ENCODE measurements at regions not wholly inside any gene's neighbourhood (a gene's known extent, or its start where the extent isn't known, plus 50 kb on each side); places are given as distances from the start of the nearest gene placed in this dataset.

GRCh38 chr17:12514596-12514995, 151.1 kb upstream of the MYOCD start:
- no peak overlapping the region for H3K4me3 ChIP-seq (ENCODE audit: low read depth, low read length)
- TF ChIP-seq, protein P1, sequence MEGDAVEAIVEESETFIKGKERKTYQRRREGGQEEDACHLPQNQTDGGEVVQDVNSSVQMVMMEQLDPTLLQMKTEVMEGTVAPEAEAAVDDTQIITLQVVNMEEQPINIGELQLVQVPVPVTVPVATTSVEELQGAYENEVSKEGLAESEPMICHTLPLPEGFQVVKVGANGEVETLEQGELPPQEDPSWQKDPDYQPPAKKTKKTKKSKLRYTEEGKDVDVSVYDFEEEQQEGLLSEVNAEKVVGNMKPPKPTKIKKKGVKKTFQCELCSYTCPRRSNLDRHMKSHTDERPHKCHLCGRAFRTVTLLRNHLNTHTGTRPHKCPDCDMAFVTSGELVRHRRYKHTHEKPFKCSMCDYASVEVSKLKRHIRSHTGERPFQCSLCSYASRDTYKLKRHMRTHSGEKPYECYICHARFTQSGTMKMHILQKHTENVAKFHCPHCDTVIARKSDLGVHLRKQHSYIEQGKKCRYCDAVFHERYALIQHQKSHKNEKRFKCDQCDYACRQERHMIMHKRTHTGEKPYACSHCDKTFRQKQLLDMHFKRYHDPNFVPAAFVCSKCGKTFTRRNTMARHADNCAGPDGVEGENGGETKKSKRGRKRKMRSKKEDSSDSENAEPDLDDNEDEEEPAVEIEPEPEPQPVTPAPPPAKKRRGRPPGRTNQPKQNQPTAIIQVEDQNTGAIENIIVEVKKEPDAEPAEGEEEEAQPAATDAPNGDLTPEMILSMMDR (IDR thresholded peaks at IDR 0.05; ENCODE audit: borderline replicate concordance, insufficient read depth, low read depth, low read length): no peak

- TF ChIP-seq, protein P1 (IDR thresholded peaks at IDR 0.05; ENCODE audit: borderline replicate concordance, insufficient read depth, low read depth, low read length): no peak
- H3K4me3 ChIP-seq (ENCODE audit: low read depth, low read length): no peak overlapping the region
Observed at GRCh38 chr17:12519956-12520594, 145.6 kb upstream of the MYOCD start.

- H3K4me3 ChIP-seq (ENCODE audit: low read depth, low read length): no peak overlapping the region
- TF ChIP-seq, protein P1 (IDR thresholded peaks at IDR 0.05; ENCODE audit: borderline replicate concordance, insufficient read depth, low read depth, low read length): no peak
Observed at GRCh38 chr17:12521416-12521815, 144.3 kb upstream of the MYOCD start.

DNA sequence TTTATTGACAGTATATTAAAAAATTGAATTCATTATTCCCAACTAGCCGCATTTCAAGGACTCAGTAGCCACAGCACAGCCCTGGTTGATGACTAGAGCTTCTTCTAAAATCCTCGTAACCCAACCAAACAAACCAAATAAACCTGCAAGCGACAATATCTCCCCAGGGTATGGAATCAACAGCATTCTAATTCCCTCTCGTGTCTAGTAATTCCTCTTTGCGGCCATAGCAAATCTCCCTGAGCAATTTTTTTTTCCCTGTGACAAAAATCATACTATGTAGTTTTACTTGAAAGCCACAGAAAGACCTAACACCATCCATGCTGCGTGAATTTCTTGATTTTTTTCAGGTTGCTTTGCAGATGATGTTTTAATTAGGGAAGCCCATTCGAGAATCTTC, 143.4 kb upstream of the MYOCD start:
- H3K4me3 ChIP-seq (ENCODE audit: low read depth, low read length): no peak overlapping the region
- TF ChIP-seq, protein P1 (IDR thresholded peaks at IDR 0.05; ENCODE audit: borderline replicate concordance, insufficient read depth, low read depth, low read length): no peak

DNA sequence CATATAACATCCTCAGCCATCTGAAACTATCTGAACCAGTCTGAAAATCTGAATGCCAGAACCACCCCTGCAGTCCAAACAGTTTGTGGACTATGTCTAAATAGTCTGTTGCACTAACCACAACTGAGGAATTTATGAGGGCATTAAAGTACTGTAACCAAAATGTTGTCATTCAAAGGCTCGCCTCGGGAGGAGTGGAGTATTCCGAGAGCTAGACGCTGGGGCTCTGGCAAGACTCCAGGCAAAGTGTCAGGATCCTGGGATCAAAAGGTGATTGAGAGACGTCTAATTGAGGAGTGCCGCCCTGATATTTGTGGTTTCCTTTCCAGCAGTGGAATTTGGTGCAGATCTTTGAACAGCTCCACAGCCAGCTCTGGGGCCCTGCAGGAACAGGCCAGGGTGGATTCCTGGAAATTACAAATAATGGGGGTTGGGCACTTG, 142.9 kb upstream of the MYOCD start:
- TF ChIP-seq, protein P1 (IDR thresholded peaks at IDR 0.05; ENCODE audit: borderline replicate concordance, insufficient read depth, low read depth, low read length): no peak
- H3K4me3 ChIP-seq (ENCODE audit: low read depth, low read length): no peak overlapping the region

- TF ChIP-seq, protein P1 (IDR thresholded peaks at IDR 0.05; ENCODE audit: borderline replicate concordance, insufficient read depth, low read depth, low read length): no peak
Observed at GRCh38 chr17:12523244-12523643, 142.4 kb upstream of the MYOCD start.

DNA sequence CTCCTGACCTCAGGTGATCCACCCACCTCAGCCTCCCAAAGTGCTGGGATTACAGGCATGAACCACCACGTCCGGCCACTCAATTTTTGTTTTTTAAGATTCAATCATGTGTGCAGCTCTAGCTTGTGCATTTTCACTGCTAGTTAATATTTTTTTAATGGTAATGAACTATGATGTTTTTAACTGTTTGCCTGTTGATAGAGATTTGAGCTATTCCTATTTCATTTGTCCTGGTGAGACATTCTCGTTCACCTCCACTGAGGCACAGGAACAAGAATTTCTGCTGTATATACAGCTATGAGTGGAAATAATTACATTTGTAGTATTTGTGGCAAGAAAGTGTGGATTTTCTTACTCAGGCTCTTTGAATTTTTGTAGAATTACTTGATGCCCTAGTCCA, 137.7 kb upstream of the MYOCD start:
- TF ChIP-seq, protein P1 (IDR thresholded peaks at IDR 0.05; ENCODE audit: borderline replicate concordance, insufficient read depth, low read depth, low read length): no peak
- no peak overlapping the region for H3K4me3 ChIP-seq (ENCODE audit: low read depth, low read length)

More at GRCh38 chr17:12523244-12523643, 142.4 kb upstream of the MYOCD start:
- H3K4me3 ChIP-seq (ENCODE audit: low read depth, low read length): no peak overlapping the region
